H9 (cell line): ENCODE measurements at regions not wholly inside any gene's neighbourhood (a gene's known extent, or its start where the extent isn't known, plus 50 kb on each side); places are given as distances from the start of the nearest gene placed in this dataset.

ENCODE experiments used
- DNase-seq: peaks from one replicate; pipeline ENCODE4 v3.0.0-alpha.2; 2017
- H2AFZ ChIP-seq: one replicate; pipeline ENCODE4 v1.6.1; 2013; ENCODE audit warnings: mild to moderate bottlenecking, low read length, control low read depth, moderate library complexity
- H2AK5ac ChIP-seq: 2 replicates; pipeline ENCODE4 v1.6.1; 2013; ENCODE audit warnings: low read length, control low read depth, mixed read lengths; ENCODE audit not compliant: insufficient read length
- H2BK120ac ChIP-seq: one replicate; pipeline ENCODE4 v1.6.1; 2013; ENCODE audit warnings: low read depth, mild to moderate bottlenecking, low read length, control low read depth, inconsistent platforms; ENCODE audit not compliant: poor library complexity, severe bottlenecking
- H2BK12ac ChIP-seq: 2 replicates; pipeline ENCODE4 v1.6.1; 2013; ENCODE audit warnings: low read length, control low read depth, mixed read lengths, low read depth; ENCODE audit not compliant: insufficient read length
- H2BK15ac ChIP-seq: 2 replicates; pipeline ENCODE4 v1.6.1; 2013; ENCODE audit warnings: low read depth, low read length, control low read depth
- H2BK20ac ChIP-seq: one replicate; pipeline ENCODE4 v1.6.1; 2013; ENCODE audit warnings: low read depth, mild to moderate bottlenecking, low read length, control low read depth, inconsistent platforms; ENCODE audit not compliant: poor library complexity, severe bottlenecking
- H2BK5ac ChIP-seq: 2 replicates; pipeline ENCODE4 v1.6.1; 2013; ENCODE audit warnings: low read length, control low read depth, mixed read lengths; ENCODE audit not compliant: insufficient read length
- H3K14ac ChIP-seq: 2 replicates; pipeline ENCODE4 v1.6.1; 2013; ENCODE audit warnings: low read length, control low read depth; ENCODE audit not compliant: insufficient read depth
- H3K18ac ChIP-seq: 2 replicates; pipeline ENCODE4 v1.6.1; 2013; ENCODE audit warnings: low read depth, mild to moderate bottlenecking, mixed read lengths, low read length, control low read depth; ENCODE audit not compliant: insufficient read length
- H3K23ac ChIP-seq: 2 replicates; pipeline ENCODE4 v1.6.1; 2013; ENCODE audit warnings: low read length, control low read depth, mixed read lengths, low read depth; ENCODE audit not compliant: insufficient read length
- H3K23me2 ChIP-seq: 2 replicates; pipeline ENCODE4 v1.6.1; 2013; ENCODE audit warnings: low read depth, mild to moderate bottlenecking, mixed read lengths, low read length, control low read depth; ENCODE audit not compliant: insufficient read length, poor library complexity, severe bottlenecking
- H3K27ac ChIP-seq: 2 replicates; pipeline ENCODE4 v1.5.1; 2013; ENCODE audit warnings: low read length, control low read depth, mixed read lengths, low read depth; ENCODE audit not compliant: insufficient read length
- H3K27me3 ChIP-seq: 2 replicates; pipeline ENCODE4 v1.6.1; 2013; ENCODE audit warnings: low read length, control low read depth, inconsistent platforms; ENCODE audit not compliant: insufficient read depth
- H3K4ac ChIP-seq: 2 replicates; pipeline ENCODE4 v1.6.1; 2013; ENCODE audit warnings: low read depth, mild to moderate bottlenecking, control low read depth, inconsistent platforms, low read length, moderate library complexity
- H3K4me1 ChIP-seq: 2 replicates; pipeline ENCODE4 v1.6.1; 2013; ENCODE audit warnings: low read length, control low read depth, inconsistent platforms; ENCODE audit not compliant: insufficient read depth
- H3K4me2 ChIP-seq: 2 replicates; pipeline ENCODE4 v1.6.1; 2013; ENCODE audit warnings: low read length, control low read depth, mixed read lengths; ENCODE audit not compliant: insufficient read length, insufficient read depth
- H3K56ac ChIP-seq: 2 replicates; pipeline ENCODE4 v1.6.1; 2013; ENCODE audit warnings: low read depth, mild to moderate bottlenecking, mixed read lengths, low read length, control low read depth; ENCODE audit not compliant: insufficient read length
- H3K79me1 ChIP-seq: 2 replicates; pipeline ENCODE4 v1.6.1; 2013; ENCODE audit warnings: low read depth, mild to moderate bottlenecking, moderate library complexity, low read length, control low read depth, inconsistent platforms; ENCODE audit not compliant: insufficient read depth, poor library complexity, severe bottlenecking
- H3K79me2 ChIP-seq: 2 replicates; pipeline ENCODE4 v1.6.1; 2013; ENCODE audit warnings: low read length, control low read depth, inconsistent platforms; ENCODE audit not compliant: insufficient read depth
- H3K9ac ChIP-seq: 2 replicates; pipeline ENCODE4 v1.6.1; 2013; ENCODE audit warnings: low read length, control low read depth, mixed read lengths; ENCODE audit not compliant: insufficient read length; ENCODE audit errors: extremely low read depth
- H3K9me3 ChIP-seq: one replicate; pipeline ENCODE4 v1.6.1; 2013; ENCODE audit warnings: low read depth, low read length, inconsistent platforms; ENCODE audit not compliant: control insufficient read depth
- H3T11ph ChIP-seq: one replicate; pipeline ENCODE4 v1.6.1; 2013; ENCODE audit warnings: mild to moderate bottlenecking, low read length, control low read depth, inconsistent platforms
- H4K20me1 ChIP-seq: one replicate; pipeline ENCODE4 v1.6.1; 2013; ENCODE audit not compliant: control insufficient read depth, insufficient read length, insufficient read depth
- H4K5ac ChIP-seq: 2 replicates; pipeline ENCODE4 v1.6.1; 2013; ENCODE audit warnings: low read depth, mild to moderate bottlenecking, mixed read lengths, low read length, control low read depth; ENCODE audit not compliant: insufficient read length
- H4K8ac ChIP-seq: replicated peaks from 2 replicates; pipeline ENCODE4 v1.6.1; 2013; ENCODE audit warnings: low read length, control low read depth, mixed read lengths, low read depth; ENCODE audit not compliant: insufficient read length
- H4K91ac ChIP-seq: 2 replicates; pipeline ENCODE4 v1.6.1; 2013; ENCODE audit warnings: low read depth, mild to moderate bottlenecking, moderate library complexity, mixed read lengths, low read length, control low read depth; ENCODE audit not compliant: insufficient read length
- H3K27ac Mint-ChIP-seq, 3 experiments: 2 replicates in 2 of 3; 3 replicates in 1 of 3; pipeline ENCODE4 v1.8.0; 2020 to 2021; ENCODE audit warnings: mixed read lengths in 3 of 3, mild to moderate bottlenecking in 1 of 3, moderate library complexity in 1 of 3
- H3K27me3 Mint-ChIP-seq: 2 replicates; pipeline ENCODE4 v1.8.0; 2021; ENCODE audit warnings: low read depth, mild to moderate bottlenecking, moderate library complexity, mixed read lengths
- H3K36me3 Mint-ChIP-seq, 3 experiments: 2 replicates in 2 of 3; 3 replicates in 1 of 3; pipeline ENCODE4 v1.8.0; 2020 to 2021; ENCODE audit warnings: low read depth in 3 of 3, mixed read lengths in 3 of 3; ENCODE audit not compliant: insufficient read depth in 1 of 3
- H3K4me1 Mint-ChIP-seq, 2 experiments: 2 replicates each; pipeline ENCODE4 v1.8.0; 2020; ENCODE audit warnings: mixed read lengths in 2 of 2
- H3K4me3 Mint-ChIP-seq, 2 experiments: 2 replicates in 1 of 2; 3 replicates in 1 of 2; pipeline ENCODE4 v1.8.0; 2020 to 2021; ENCODE audit warnings: mild to moderate bottlenecking in 2 of 2, mixed read lengths in 2 of 2, moderate library complexity in 1 of 2
- H3K9me3 Mint-ChIP-seq, 2 experiments: 2 replicates in 1 of 2; 3 replicates in 1 of 2; pipeline ENCODE4 v1.8.0; 2020; ENCODE audit warnings: mild to moderate bottlenecking in 2 of 2, mixed read lengths in 2 of 2, moderate library complexity in 1 of 2
- CTCF ChIP-seq: fragments of 200-600 bp; sonication (generic); conservative IDR thresholded peaks from 3 replicates; pipeline ENCODE4 v1.8.0; 2021; ENCODE audit warnings: antibody characterized with exemption, mild to moderate bottlenecking
- WGBS: extraction: QIAGEN DNeasy Blood & Tissue Kit; methylation state at CpG from one replicate; pipeline ENCODE4 v1.1.7; 2013; ENCODE audit warnings: missing lambda C conversion rate, low lambda C conversion rate, mixed read lengths; ENCODE audit not compliant: insufficient read length; ENCODE audit errors: extremely low coverage; 5-methylcytosine and 5-hydroxymethylcytosine counted together

GRCh38 chr2:128474036-128474955, 155.6 kb upstream of the HS6ST1 start:
- no peak overlapping the region for H2AFZ ChIP-seq
- H4K8ac ChIP-seq = no peak overlapping the region
- no peak overlapping the region for H2BK12ac ChIP-seq
- peaks cover 12% of the 10 kb centered on the region for H3K9me3 ChIP-seq
- Mint-ChIP-seq H3K4me3 (no peak overlapping the region), H3K27ac (peak overlapping the region in 1 of 3 experiments; percentile 79; a peak in 1 of 7 replicates), H3K9me3 (peaks cover 23 to 24% of the 10 kb centered on the region in 2 experiments), H3K36me3 (peaks cover 12 to 21% (median 14%) of the 10 kb centered on the region in 3 experiments), H3K4me1 (peaks cover 5 to 12% of the 10 kb centered on the region in 2 experiments), H3K27me3 (peaks cover 7% of the 10 kb centered on the region)
- no peaks in the 10 kb centered on the region for H3K79me2 ChIP-seq
- H4K20me1 ChIP-seq = no peaks in the 10 kb centered on the region
- H2BK120ac ChIP-seq = no peak overlapping the region
- H2BK15ac ChIP-seq = no peak overlapping the region
- no peaks in the 10 kb centered on the region for H3K4me1 ChIP-seq
- H2BK20ac ChIP-seq = no peak overlapping the region
- H3K18ac ChIP-seq = no peak overlapping the region
- H3K23ac ChIP-seq = no peak overlapping the region
- H3K23me2 ChIP-seq = no peaks in the 10 kb centered on the region
- H3T11ph ChIP-seq = no peak overlapping the region
- no peak overlapping the region for H3K27ac ChIP-seq
- no peak overlapping the region for H2AK5ac ChIP-seq
- no peak overlapping the region for H3K14ac ChIP-seq
- no peak overlapping the region for H4K5ac ChIP-seq
- no peak overlapping the region for H3K9ac ChIP-seq
- H3K4ac ChIP-seq = no peak overlapping the region
- TF ChIP-seq CTCF = no peak
- H3K56ac ChIP-seq = no peak overlapping the region
- no peak for DNase-seq
- H3K79me1 ChIP-seq = no peaks in the 10 kb centered on the region
- H3K4me2 ChIP-seq = no peak overlapping the region
- H4K91ac ChIP-seq = no peak overlapping the region
- no peaks in the 10 kb centered on the region for H3K27me3 ChIP-seq
- WGBS = no CpG with 5 or more reads among the region's 10 CpGs
- H2BK5ac ChIP-seq = no peak overlapping the region
